H7 (cell line): ENCODE measurements at regions not wholly inside any gene's neighbourhood (a gene's known extent, or its start where the extent isn't known, plus 50 kb on each side); places are given as distances from the start of the nearest gene placed in this dataset.
A peak's percentile ranks its signal among the peaks of the same experiment; 100 is the strongest.

Experiments
- DNase-seq: peaks from one replicate; pipeline ENCODE4 v3.0.0; 2012
- H3K27me3 ChIP-seq: 2 replicates; pipeline ENCODE4 v1.6.0; 2011; ENCODE audit warnings: mild to moderate bottlenecking, low read length; ENCODE audit not compliant: control insufficient read depth, insufficient read depth
- H3K36me3 ChIP-seq: replicated peaks from 2 replicates; pipeline ENCODE4 v1.5.1; 2011; ENCODE audit warnings: low read length; ENCODE audit not compliant: control insufficient read depth, insufficient read depth
- H3K4me3 ChIP-seq: 2 replicates; pipeline ENCODE4 v1.5.1; 2011; ENCODE audit warnings: low read depth, mild to moderate bottlenecking, control low read depth, low read length, moderate library complexity; ENCODE audit not compliant: insufficient read depth

GRCh38 chr11:96607864-96608558 lies 218.2 kb downstream of the JRKL start:
- H3K27me3 ChIP-seq, result no peaks in the 10 kb centered on the region
- no peaks in the 10 kb centered on the region for H3K36me3 ChIP-seq
- H3K4me3 ChIP-seq, result no peak overlapping the region
- DNase-seq, result peak; percentile 17

- H3K36me3 ChIP-seq, result no peaks in the 10 kb centered on the region
- DNase-seq, result no peak
- H3K4me3 ChIP-seq, result no peak overlapping the region
- H3K27me3 ChIP-seq, result peaks cover 2% of the 10 kb centered on the region; the same call in 1 of the 2 replicates
Measured at GRCh38 chr11:96614101-96614500, 224.3 kb downstream of the JRKL start.

- DNase-seq, result no peak
- Histone ChIP-seq H3K27me3 (peaks cover 2% of the 10 kb centered on the region; the same call in 1 of the 2 replicates), H3K36me3 (no peaks in the 10 kb centered on the region), H3K4me3 (no peak overlapping the region)
Measured at GRCh38 chr11:96614846-96615245, 225.0 kb downstream of the JRKL start.

DNA sequence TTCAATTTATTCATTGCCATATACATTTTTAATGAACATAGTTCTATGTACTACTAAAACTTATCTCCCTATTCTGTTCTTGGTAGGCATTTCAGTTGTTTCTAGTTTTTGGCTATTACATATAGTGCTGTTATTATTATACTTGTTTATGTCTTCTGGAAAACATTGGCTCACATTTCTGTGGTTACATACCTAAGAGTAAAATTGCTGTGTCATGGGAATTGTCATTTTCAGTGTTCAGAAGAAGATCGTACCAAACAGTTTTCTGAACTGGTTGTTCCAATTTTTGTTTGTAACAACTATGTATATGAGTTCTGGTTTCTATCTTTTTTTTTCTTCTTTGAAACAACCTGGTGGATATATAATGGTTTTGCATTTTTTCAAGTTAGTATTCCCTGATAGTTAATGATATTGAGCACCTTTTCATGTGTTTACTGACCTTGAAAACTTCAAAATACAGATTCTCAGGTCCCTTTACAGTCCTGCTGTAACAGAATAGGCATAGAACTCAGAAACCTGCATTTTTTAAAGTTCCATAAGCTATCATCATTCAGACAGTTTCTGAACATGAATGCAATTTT lies 230.7 kb downstream of the JRKL start:
- no peak for DNase-seq
- H3K27me3 ChIP-seq, result no peaks in the 10 kb centered on the region
- H3K4me3 ChIP-seq, result no peak overlapping the region
- no peaks in the 10 kb centered on the region for H3K36me3 ChIP-seq

DNA sequence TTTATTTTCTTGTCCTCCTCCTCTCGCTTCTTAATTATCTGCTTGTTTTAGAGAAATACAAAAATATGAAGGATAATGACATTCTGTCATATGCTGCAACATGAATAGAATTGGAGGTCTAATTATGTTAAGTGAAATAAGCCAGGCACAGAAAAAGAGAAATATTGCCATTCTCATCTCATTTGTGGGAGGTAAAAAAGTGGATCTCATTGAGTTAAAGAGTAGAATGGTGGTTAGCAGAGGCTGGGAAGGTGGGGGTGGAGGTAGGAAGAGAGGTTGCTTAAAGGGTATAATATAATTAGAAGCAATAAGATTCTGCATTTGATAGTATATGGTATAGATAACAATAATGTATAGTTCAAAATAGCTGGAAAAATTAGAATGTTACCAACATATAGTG lies 231.3 kb downstream of the JRKL start:
- Histone ChIP-seq H3K4me3 (no peak overlapping the region), H3K36me3 (no peaks in the 10 kb centered on the region), H3K27me3 (no peaks in the 10 kb centered on the region)
- DNase-seq, result no peak

GRCh38 chr11:96622026-96622634 lies 232.3 kb downstream of the JRKL start:
- no peak for DNase-seq
- no peaks in the 10 kb centered on the region for H3K36me3 ChIP-seq
- no peak overlapping the region for H3K4me3 ChIP-seq
- H3K27me3 ChIP-seq, result no peaks in the 10 kb centered on the region

- no peak overlapping the region for H3K4me3 ChIP-seq
- H3K36me3 ChIP-seq, result no peaks in the 10 kb centered on the region
Measured at GRCh38 chr11:96624126-96624525, 234.3 kb downstream of the JRKL start.

DNA sequence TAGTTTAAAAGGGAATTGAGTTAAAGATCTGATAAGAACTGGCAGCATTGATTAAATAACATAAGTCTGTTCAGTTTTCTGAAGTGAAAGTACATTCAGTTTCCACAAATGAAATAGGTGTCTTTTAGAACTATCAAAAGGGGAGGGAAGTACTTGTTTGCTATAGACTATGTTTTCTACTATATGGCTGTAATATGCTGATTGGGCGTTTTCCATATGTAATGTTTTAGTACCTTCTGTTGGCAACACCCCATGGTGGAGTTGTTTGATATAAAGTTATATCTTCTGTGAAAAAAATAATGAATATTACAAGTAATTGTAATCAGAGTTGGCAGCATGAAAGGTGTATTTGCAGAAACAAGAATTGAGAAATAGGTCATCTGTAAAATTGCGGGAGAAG lies 237.6 kb downstream of the JRKL start:
- H3K27me3 ChIP-seq, result no peaks in the 10 kb centered on the region
- H3K4me3 ChIP-seq, result no peak overlapping the region
- DNase-seq, result no peak
- H3K36me3 ChIP-seq, result no peaks in the 10 kb centered on the region

More at GRCh38 chr11:96624126-96624525, 234.3 kb downstream of the JRKL start:
- DNase-seq, result no peak
- no peaks in the 10 kb centered on the region for H3K27me3 ChIP-seq

GRCh38 chr11:96635655-96636054 lies 245.8 kb downstream of the JRKL start:
- no peaks in the 10 kb centered on the region for H3K36me3 ChIP-seq
- no peak for DNase-seq
- no peak overlapping the region for H3K4me3 ChIP-seq
- H3K27me3 ChIP-seq, result no peaks in the 10 kb centered on the region

DNA sequence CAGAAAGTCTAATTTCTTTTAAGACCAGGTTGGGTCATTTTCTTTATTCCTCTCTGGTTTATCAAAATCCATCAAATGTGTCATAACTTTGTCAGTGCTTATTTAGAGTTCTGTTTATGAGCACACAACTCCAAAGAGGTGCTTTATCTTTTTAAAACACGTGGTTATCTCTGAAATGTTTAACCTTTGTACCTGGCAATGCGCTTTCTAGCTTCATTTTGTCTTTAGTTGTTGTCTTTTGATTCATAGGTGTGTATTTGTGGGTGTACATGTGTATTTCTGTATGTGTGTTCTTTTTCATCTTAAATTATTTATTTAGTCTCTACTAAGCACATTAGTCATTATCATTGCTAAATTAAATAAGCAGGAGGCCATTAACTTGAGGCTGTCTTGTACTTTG lies 251.4 kb downstream of the JRKL start:
- H3K27me3 ChIP-seq, result no peaks in the 10 kb centered on the region
- H3K4me3 ChIP-seq, result no peak overlapping the region
- H3K36me3 ChIP-seq, result no peaks in the 10 kb centered on the region
- no peak for DNase-seq

- no peak overlapping the region for H3K4me3 ChIP-seq
- H3K36me3 ChIP-seq, result no peaks in the 10 kb centered on the region
- H3K27me3 ChIP-seq, result no peaks in the 10 kb centered on the region
- no peak for DNase-seq
Measured at GRCh38 chr11:96642583-96642982, 252.8 kb downstream of the JRKL start.

DNA sequence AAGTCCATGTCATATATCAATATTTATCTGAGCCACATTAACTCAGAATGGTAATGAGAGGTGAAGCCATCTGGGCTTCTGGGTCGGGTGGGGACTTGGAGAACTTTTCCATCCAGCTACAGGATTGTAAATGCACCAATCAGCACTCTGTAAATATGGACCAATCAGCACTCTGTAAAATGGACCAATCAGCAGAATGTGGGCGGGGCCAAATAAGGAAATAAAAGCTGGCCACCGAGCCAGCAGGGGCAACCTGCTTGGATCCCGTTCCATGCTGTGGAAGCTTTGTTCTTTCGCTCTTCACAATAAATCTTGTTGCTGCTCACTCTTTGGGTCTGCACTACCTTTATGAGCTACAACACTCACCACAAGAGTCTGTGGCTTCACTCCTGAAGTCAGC lies 253.4 kb downstream of the JRKL start:
- DNase-seq, result no peak
- H3K4me3 ChIP-seq, result no peak overlapping the region
- H3K27me3 ChIP-seq, result no peaks in the 10 kb centered on the region

DNA sequence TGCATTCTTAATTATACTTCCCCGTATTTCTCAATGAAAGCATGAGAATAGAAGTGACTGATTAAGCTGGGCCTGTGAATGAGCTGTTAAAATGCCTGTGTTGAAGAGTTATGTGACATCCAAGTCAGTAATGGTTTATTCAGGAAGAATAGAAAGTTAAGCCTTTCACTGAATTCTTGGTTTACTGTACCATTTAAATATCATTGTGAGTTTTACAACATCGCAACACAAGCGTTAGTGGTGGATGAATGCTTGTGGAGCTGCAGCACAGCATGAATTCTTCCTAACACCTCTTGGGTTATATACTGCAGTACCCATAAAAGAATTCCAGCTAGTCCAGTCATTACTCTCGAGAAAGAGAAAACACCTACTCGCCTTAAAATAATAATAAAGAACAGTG lies 257.8 kb downstream of the JRKL start:
- Histone ChIP-seq H3K4me3 (no peak overlapping the region), H3K36me3 (no peaks in the 10 kb centered on the region), H3K27me3 (no peaks in the 10 kb centered on the region)
- DNase-seq, result no peak

More for the DNA sequence above, 253.4 kb downstream of the JRKL start:
- no peaks in the 10 kb centered on the region for H3K36me3 ChIP-seq

DNA sequence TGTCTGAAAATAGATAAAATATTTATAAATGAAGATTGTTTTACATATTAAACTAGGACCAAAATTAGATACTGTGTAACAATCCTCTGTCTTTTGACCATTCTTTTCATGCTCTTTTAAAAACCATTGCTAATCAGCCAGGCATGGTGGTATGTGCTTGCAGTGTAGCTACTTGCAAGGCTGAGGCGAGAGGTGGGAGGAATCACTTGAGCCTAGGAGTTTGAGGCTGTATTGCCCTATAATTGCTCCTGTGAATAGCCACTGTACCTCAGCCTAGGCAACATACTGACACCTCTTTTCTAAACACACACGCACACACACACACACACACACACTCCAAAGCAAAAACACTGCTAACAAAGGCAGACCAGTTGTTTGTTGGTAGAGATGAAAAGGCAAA lies 259.2 kb downstream of the JRKL start:
- no peak for DNase-seq

GRCh38 chr11:96652516-96652915 lies 262.7 kb downstream of the JRKL start:
- H3K4me3 ChIP-seq, result no peak overlapping the region
- H3K36me3 ChIP-seq, result no peaks in the 10 kb centered on the region
- no peaks in the 10 kb centered on the region for H3K27me3 ChIP-seq
- DNase-seq, result no peak

More for the DNA sequence above, 259.2 kb downstream of the JRKL start:
- no peaks in the 10 kb centered on the region for H3K27me3 ChIP-seq
- H3K4me3 ChIP-seq, result no peak overlapping the region
- H3K36me3 ChIP-seq, result no peaks in the 10 kb centered on the region
